A673 (cell line): ENCODE measurements at regions not wholly inside any gene's neighbourhood (a gene's known extent, or its start where the extent isn't known, plus 50 kb on each side); places are given as distances from the start of the nearest gene placed in this dataset.

Experiments
- CTCF ChIP-seq: fragments of 300-800, 200-600 bp; sonication (generic); conservative IDR thresholded peaks from 2 replicates; pipeline ENCODE4 v1.5.1; 2017; ENCODE audit warnings: low read depth, mild to moderate bottlenecking, antibody characterized with exemption, low read length, moderate library complexity, mixed read lengths
- EZH2 ChIP-seq: fragments of 200-600 bp; sonication (generic); IDR thresholded peaks from 2 replicates; pipeline ENCODE4 v1.6.1; 2017; ENCODE audit warnings: borderline replicate concordance, low read depth, mild to moderate bottlenecking, mixed read lengths, antibody characterized with exemption, low read length; ENCODE audit not compliant: poor library complexity, severe bottlenecking

GRCh38 chr6:113598786-113599185 is 258.4 kb upstream of the MARCKS start:
- no peak for TF ChIP-seq CTCF
- no peak for TF ChIP-seq EZH2
